SU-DHL-6 (cell line): ENCODE measurements at regions not wholly inside any gene's neighbourhood (a gene's known extent, or its start where the extent isn't known, plus 50 kb on each side); places are given as distances from the start of the nearest gene placed in this dataset.

Experiments used
- CTCF ChIP-seq: fragments of 200-600 bp; sonication (generic); IDR thresholded peaks from one replicate; pipeline ENCODE4 v1.5.1; 2017; ENCODE audit warnings: antibody characterized with exemption, mild to moderate bottlenecking, low read length, moderate library complexity; ENCODE audit not compliant: insufficient read depth, poor library complexity, severe bottlenecking
- EZH2phosphoT487 ChIP-seq: fragments of 200-600 bp; sonication (generic), shearing (Covaris generic); conservative IDR thresholded peaks from 2 replicates; pipeline ENCODE4 v1.6.1; 2018; ENCODE audit warnings: mild to moderate bottlenecking, antibody characterized with exemption, low read length, moderate library complexity, mixed read lengths

GRCh38 chr19:31537136-31537535, 187.9 kb upstream of the TSHZ3 start:
- no peak for TF ChIP-seq CTCF
- no peak for TF ChIP-seq EZH2phosphoT487
